HEK293 (cell line): ENCODE measurements at regions not wholly inside any gene's neighbourhood (a gene's known extent, or its start where the extent isn't known, plus 50 kb on each side); places are given as distances from the start of the nearest gene placed in this dataset.
"Not testable (repeated sequence)": the region's sequence is repeated elsewhere in the genome, so short reads cannot be mapped to it uniquely, and the experiment has no call there.

Experiments
- CTCF ChIA-PET: fragments of 350-600 bp; formaldehyde crosslinking; extraction: SDS; loops from one replicate; lab custom pipeline; 2021; ENCODE audit warnings: antibody characterized with exemption; lab: Yijun Ruan, JAX
- POLR2A ChIA-PET: fragments of 300-600 bp; formaldehyde crosslinking; extraction: SDS; loops from one replicate; lab custom pipeline; 2020; ENCODE audit warnings: antibody characterized with exemption, inconsistent platforms; lab: Yijun Ruan, JAX
- H3K27ac ChIP-seq: fragments of 200-500 bp; sonication (Bioruptor generic); 2 replicates; pipeline ENCODE4 v1.5.1; 2014; ENCODE audit warnings: low read depth, low read length, control low read depth, inconsistent platforms; ENCODE audit errors: extremely low read depth
- H3K36me3 ChIP-seq, 2 experiments: fragments of 200-500 bp in 1 of 2; sonication (Bioruptor generic) in 1 of 2; 1 replicate in 1 of 2; 2 replicates in 1 of 2; pipeline ENCODE4 v1.5.1; 2014 to 2017; ENCODE audit warnings: inconsistent platforms in 2 of 2, low read length in 2 of 2; ENCODE audit not compliant: control insufficient read depth in 2 of 2, insufficient read depth in 1 of 2
- H3K4me1 ChIP-seq: fragments of 200-500 bp; sonication (Bioruptor generic); 2 replicates; pipeline ENCODE4 v1.5.1; 2014; ENCODE audit warnings: mild to moderate bottlenecking, low read length, inconsistent platforms; ENCODE audit not compliant: control insufficient read depth, insufficient read depth
- H3K4me3 ChIP-seq: 2 replicates; pipeline ENCODE4 v1.5.1; 2011; ENCODE audit warnings: low read depth, mild to moderate bottlenecking, control low read depth, low read length, moderate library complexity
- H3K9me3 ChIP-seq: fragments of 200-500 bp; sonication (Bioruptor generic); 2 replicates; pipeline ENCODE4 v1.5.1; 2014; ENCODE audit warnings: low read depth, low read length, inconsistent platforms; ENCODE audit not compliant: control insufficient read depth, insufficient read depth
- BCL11B ChIP-seq: fragments of 450-650 bp; formaldehyde crosslinking; IDR thresholded peaks from 2 replicates; pipeline ENCODE4 v1.5.1; 2016; ENCODE audit warnings: low read depth, missing biosample characterization, missing genetic modification characterization
- GLIS2 ChIP-seq: fragments of 450-650 bp; formaldehyde crosslinking; IDR thresholded peaks from 2 replicates; pipeline ENCODE4 v1.5.1; 2016; ENCODE audit warnings: missing biosample characterization, missing genetic modification characterization
- SCRT1 ChIP-seq: fragments of 450-650 bp; formaldehyde crosslinking; IDR thresholded peaks from 2 replicates; pipeline ENCODE4 v1.5.1; 2016; ENCODE audit warnings: missing biosample characterization, missing genetic modification characterization, borderline replicate concordance
- SCRT2 ChIP-seq: fragments of 450-650 bp; formaldehyde crosslinking; IDR thresholded peaks from 2 replicates; pipeline ENCODE4 v1.5.1; 2016; ENCODE audit warnings: missing biosample characterization, missing genetic modification characterization
- TCF7L2 ChIP-seq: IDR thresholded peaks from 2 replicates; pipeline ENCODE4 v1.6.1; 2011; ENCODE audit warnings: low read depth, mild to moderate bottlenecking, inconsistent platforms, low read length, moderate library complexity, borderline replicate concordance
- ZNF10 ChIP-seq: fragments of 450-650 bp; formaldehyde crosslinking; IDR thresholded peaks from 2 replicates; pipeline ENCODE4 v1.5.1; 2017; ENCODE audit warnings: missing biosample characterization, missing genetic modification characterization
- ZNF114 ChIP-seq: fragments of 450-650 bp; formaldehyde crosslinking; IDR thresholded peaks from 2 replicates; pipeline ENCODE4 v1.5.0; 2017; ENCODE audit warnings: missing biosample characterization, missing genetic modification characterization
- ZNF302 ChIP-seq: fragments of 450-650 bp; formaldehyde crosslinking; IDR thresholded peaks from 2 replicates; pipeline ENCODE4 v1.5.1; 2016; ENCODE audit warnings: missing biosample characterization, missing genetic modification characterization, low read depth
- ZNF404 ChIP-seq: fragments of 450-650 bp; formaldehyde crosslinking; IDR thresholded peaks from 2 replicates; pipeline ENCODE4 v1.5.1; 2017; ENCODE audit warnings: missing biosample characterization, missing genetic modification characterization
- ZNF544 ChIP-seq: fragments of 450-650 bp; formaldehyde crosslinking; IDR thresholded peaks from 2 replicates; pipeline ENCODE4 v1.5.0; 2017; ENCODE audit warnings: missing biosample characterization, missing genetic modification characterization
- ZNF658 ChIP-seq: fragments of 450-650 bp; formaldehyde crosslinking; IDR thresholded peaks from 2 replicates; pipeline ENCODE4; 2016; ENCODE audit warnings: missing biosample characterization, missing genetic modification characterization
- ZNF76 ChIP-seq: fragments of 450-650 bp; formaldehyde crosslinking; IDR thresholded peaks from 2 replicates; pipeline ENCODE4; 2016; ENCODE audit warnings: low read depth, missing biosample characterization, missing genetic modification characterization, borderline replicate concordance
- TF ChIP-seq, protein P1 (sequence below): fragments of 450-650 bp; formaldehyde crosslinking; IDR thresholded peaks from 2 replicates; pipeline ENCODE4 v1.5.1; 2016; ENCODE audit warnings: missing biosample characterization, missing genetic modification characterization
- TF ChIP-seq, protein P2 (sequence below): fragments of 450-650 bp; formaldehyde crosslinking; conservative IDR thresholded peaks from 2 replicates; pipeline ENCODE4 v1.5.1; 2016; ENCODE audit warnings: low read depth, missing biosample characterization, missing genetic modification characterization

DNA sequence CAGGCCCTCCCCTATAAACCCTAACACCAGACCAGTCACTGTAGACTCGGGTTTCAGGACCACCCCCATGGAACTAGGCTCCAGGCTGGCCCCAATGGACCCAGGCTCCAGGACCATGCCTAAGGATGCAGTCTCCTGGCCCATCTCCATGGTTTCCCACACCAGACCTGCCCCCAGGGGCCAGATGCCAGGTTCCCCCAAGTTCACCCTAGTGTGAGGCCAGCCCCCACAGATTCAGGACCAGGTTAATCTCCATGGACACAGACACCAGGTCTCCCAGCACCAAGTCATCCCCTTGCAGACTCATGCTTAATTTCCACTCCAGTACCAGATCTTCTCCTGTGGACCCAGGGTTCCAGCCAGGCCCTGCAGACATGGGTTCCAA is 103.8 kb upstream of the LANCL2 start:
- no peak overlapping the region for H3K4me3 ChIP-seq
- H3K36me3 ChIP-seq: no peaks in the 10 kb centered on the region
- no peaks in the 10 kb centered on the region for H3K9me3 ChIP-seq
- H3K27ac ChIP-seq: no peak overlapping the region
- POLR2A ChIA-PET: no interaction called here
- TF ChIP-seq ZNF302 (no peak), ZNF404 (tag by site-specific recombination) (no peak), TCF7L2 (no peak), ZNF544 (tag by site-specific recombination) (no peak), GLIS2 (no peak), ZNF76 (tag by site-specific recombination) (no peak)
- TF ChIP-seq, protein P1, sequence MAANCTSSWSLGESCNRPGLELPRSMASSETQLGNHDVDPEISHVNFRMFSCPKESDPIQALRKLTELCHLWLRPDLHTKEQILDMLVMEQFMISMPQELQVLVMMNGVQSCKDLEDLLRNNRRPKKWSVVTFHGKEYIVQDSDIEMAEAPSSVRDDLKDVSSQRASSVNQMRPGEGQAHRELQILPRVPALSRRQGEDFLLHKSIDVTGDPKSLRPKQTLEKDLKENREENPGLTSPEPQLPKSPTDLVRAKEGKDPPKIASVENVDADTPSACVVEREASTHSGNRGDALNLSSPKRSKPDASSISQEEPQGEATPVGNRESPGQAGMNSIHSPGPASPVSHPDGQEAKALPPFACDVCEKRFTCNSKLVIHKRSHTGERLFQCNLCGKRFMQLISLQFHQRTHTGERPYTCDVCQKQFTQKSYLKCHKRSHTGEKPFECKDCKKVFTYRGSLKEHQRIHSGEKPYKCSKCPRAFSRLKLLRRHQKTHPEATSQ (tag by site-specific recombination): no peak
- TF ChIP-seq, protein P2, sequence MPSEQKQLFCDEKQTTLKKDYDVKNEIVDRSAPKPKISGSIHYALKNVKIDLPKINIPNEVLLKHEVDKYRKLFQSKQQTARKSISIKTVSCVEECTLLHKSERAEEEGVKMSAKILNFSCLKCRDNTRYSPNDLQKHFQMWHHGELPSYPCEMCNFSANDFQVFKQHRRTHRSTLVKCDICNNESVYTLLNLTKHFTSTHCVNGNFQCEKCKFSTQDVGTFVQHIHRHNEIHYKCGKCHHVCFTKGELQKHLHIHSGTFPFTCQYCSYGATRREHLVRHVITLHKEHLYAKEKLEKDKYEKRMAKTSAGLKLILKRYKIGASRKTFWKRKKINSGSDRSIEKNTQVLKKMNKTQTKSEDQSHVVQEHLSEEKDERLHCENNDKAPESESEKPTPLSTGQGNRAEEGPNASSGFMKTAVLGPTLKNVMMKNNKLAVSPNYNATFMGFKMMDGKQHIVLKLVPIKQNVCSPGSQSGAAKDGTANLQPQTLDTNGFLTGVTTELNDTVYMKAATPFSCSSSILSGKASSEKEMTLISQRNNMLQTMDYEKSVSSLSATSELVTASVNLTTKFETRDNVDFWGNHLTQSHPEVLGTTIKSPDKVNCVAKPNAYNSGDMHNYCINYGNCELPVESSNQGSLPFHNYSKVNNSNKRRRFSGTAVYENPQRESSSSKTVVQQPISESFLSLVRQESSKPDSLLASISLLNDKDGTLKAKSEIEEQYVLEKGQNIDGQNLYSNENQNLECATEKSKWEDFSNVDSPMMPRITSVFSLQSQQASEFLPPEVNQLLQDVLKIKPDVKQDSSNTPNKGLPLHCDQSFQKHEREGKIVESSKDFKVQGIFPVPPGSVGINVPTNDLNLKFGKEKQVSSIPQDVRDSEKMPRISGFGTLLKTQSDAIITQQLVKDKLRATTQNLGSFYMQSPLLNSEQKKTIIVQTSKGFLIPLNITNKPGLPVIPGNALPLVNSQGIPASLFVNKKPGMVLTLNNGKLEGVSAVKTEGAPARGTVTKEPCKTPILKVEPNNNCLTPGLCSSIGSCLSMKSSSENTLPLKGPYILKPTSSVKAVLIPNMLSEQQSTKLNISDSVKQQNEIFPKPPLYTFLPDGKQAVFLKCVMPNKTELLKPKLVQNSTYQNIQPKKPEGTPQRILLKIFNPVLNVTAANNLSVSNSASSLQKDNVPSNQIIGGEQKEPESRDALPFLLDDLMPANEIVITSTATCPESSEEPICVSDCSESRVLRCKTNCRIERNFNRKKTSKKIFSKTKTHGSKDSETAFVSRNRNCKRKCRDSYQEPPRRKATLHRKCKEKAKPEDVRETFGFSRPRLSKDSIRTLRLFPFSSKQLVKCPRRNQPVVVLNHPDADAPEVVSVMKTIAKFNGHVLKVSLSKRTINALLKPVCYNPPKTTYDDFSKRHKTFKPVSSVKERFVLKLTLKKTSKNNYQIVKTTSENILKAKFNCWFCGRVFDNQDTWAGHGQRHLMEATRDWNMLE (tag by site-specific recombination): no peak
- TF ChIP-seq, all 188 proteins: peak for 0
- CTCF ChIA-PET: interaction anchor here (0.6 kb wide), 1 partner anchor 487 kb away, joined by 3 read pairs; no protein-coding TSS in a partner anchor
- H3K4me1 ChIP-seq: no peaks in the 10 kb centered on the region

DNA sequence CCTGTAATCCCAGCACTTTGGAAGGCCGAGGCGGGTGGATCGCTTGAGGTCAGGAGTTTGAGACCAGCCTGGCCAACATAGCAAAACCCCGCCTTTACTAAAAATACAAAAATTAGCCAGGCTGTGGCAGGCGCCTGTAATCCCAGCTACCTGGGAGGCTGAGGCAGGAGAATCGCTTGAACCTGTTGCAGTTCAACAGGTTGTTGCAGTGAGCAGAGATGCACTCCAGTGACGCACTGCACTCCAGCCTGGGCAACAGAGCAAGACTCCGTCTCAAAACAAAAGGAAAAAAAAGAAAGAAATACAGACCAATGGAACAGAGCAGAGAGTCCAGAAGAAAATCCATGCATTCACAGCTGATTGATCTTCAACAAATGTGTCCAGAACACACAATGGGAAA is 99.8 kb upstream of the LANCL2 start:
- H3K4me3 ChIP-seq, POLR2A ChIA-PET: not testable (repeated sequence)
- TF ChIP-seq SCRT2 (tag by site-specific recombination) (peak; percentile 80), SCRT1 (tag by site-specific recombination) (peak; percentile 76)
- TF ChIP-seq, all 188 proteins: peak for 2; not testable (repeated sequence) for 186
- not testable (repeated sequence) for H3K36me3 ChIP-seq, H3K4me1 ChIP-seq, H3K9me3 ChIP-seq, H3K27ac ChIP-seq
- CTCF ChIA-PET: interaction anchor here (0.7 to 2.8 kb wide), 5 partner anchors 10 to 491 kb away, joined by 3 to 15 read pairs (median 6); no protein-coding TSS in a partner anchor

DNA sequence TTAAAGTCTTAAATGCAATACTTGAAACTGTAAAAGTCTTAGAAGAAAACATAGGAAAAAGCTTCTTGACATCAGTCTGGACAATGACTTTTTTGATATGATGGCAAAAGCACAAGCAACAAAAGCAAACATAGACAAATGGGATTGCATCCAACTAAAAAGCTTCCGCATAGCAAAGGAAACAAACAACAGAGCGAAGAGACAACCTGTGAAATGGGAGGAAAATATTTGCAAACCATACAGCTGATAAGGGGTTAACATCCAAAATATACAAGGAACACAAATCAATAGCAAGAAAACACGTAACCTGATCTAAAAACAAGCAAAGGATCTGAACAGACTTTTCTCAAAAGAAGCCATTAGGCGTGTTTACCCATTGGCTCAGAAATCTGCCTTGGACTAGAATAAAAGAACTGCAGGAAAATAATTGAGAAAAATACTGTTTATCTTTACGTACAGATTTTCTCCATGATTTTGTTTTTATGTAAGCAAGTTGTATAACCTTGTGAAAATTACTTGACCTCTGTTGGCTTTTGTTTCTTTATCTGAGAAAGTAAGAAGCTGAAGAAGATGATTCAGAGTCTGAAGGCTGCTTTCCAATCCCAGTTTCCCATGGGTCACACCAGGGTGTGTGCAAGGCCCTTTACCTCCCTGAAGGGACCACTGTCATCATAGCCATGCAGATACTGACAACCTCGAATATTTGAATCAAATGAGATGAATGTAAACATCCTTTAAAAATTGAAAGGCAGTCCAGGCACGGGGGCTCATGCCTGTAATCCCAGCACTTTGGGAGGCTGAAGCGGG is 99.1 kb upstream of the LANCL2 start:
- TF ChIP-seq BCL11B (tag by site-specific recombination) (no peak), ZNF544 (tag by site-specific recombination) (no peak), ZNF114 (tag by site-specific recombination) (no peak), ZNF658 (no peak), ZNF10 (tag by site-specific recombination) (no peak)
- TF ChIP-seq, all 188 proteins: peak for 0
- no peaks in the 10 kb centered on the region for H3K4me1 ChIP-seq
- ChIA-PET POLR2A (no interaction called here), CTCF (interaction anchor here (1.8 to 2.8 kb wide), 3 partner anchors 11 to 492 kb away, joined by 6 to 15 read pairs (median 13); no protein-coding TSS in a partner anchor)
- H3K4me3 ChIP-seq: no peak overlapping the region
- H3K36me3 ChIP-seq: no peaks in the 10 kb centered on the region
- no peak overlapping the region for H3K27ac ChIP-seq
- no peaks in the 10 kb centered on the region for H3K9me3 ChIP-seq
